ENCODE measurements at regions not wholly inside any gene's neighbourhood (a gene's known extent, or its start where the extent isn't known, plus 50 kb on each side); places are given as distances from the start of the nearest gene placed in this dataset.
"Not testable (repeated sequence)": the region's sequence is repeated elsewhere in the genome, so short reads cannot be mapped to it uniquely, and the experiment has no call there.

- TF ChIP-seq GATA2 (CRISPR knock-in tag; IDR thresholded peaks at IDR 0.05) = no peak
- TF ChIP-seq ELF1 (IDR thresholded peaks at IDR 0.05) = no peak
- TF ChIP-seq SIN3A (IDR thresholded peaks at IDR 0.05; ENCODE audit: borderline replicate concordance, low read depth, low read length) = no peak
- no peak for TF ChIP-seq FOSL2 (IDR thresholded peaks at IDR 0.05; ENCODE audit: borderline replicate concordance, low read depth)
- no peak for TF ChIP-seq RXRA (IDR thresholded peaks at IDR 0.05; ENCODE audit: borderline replicate concordance, low read depth)
- no peak for TF ChIP-seq MEF2A (IDR thresholded peaks at IDR 0.05; ENCODE audit: borderline replicate concordance, low read depth)
- no peaks in the 10 kb centered on the region for H3F3A ChIP-seq (replicated peaks; ENCODE audit: insufficient read depth)
- POLR2A ChIA-PET = no interaction called here
These were observed 56.8 kb upstream of the TFRC start for GRCh38 chr3:196138482-196139254.

GRCh38 chr3:196136640-196136989 is 54.7 kb upstream of the TFRC start:
- CTCF ChIA-PET; H3K36me3 ChIP-seq (replicated peaks in 1 of 2; ENCODE audit: control insufficient read depth in 1 of 2, insufficient read depth in 2 of 2, low read length in 1 of 2); H3K4me3 ChIP-seq (ENCODE audit: low read depth in 2 of 2, low read length in 1 of 2); H3K9me3 ChIP-seq; H3K9ac ChIP-seq; DNase-seq; POLR2A ChIA-PET; H3K27ac ChIP-seq (ENCODE audit: low read depth in 2 of 2, low read length in 1 of 2); H3K9me2 ChIP-seq; H3K4me2 ChIP-seq; H2AFZ ChIP-seq (ENCODE audit: low read depth); H3F3A ChIP-seq (replicated peaks; ENCODE audit: insufficient read depth); H3K4me1 ChIP-seq (ENCODE audit: control insufficient read depth in 1 of 2, insufficient read depth in 2 of 2, low read depth in 1 of 2, low read length in 1 of 2); H4K20me1 ChIP-seq (ENCODE audit: insufficient read depth); H3K27me3 ChIP-seq (ENCODE audit: insufficient read depth); H3K79me2 ChIP-seq (ENCODE audit: insufficient read depth): not testable (repeated sequence)
- 85% methylated on average over 9 of the region's 9 CpGs for WGBS (ENCODE audit: low lambda C conversion rate)

More at GRCh38 chr3:196138482-196139254, 56.8 kb upstream of the TFRC start:
- Histone ChIP-seq H2AFZ (ENCODE audit: low read depth) (no peak overlapping the region), H3K4me3 (ENCODE audit: low read depth in 2 of 2, low read length in 1 of 2) (no peak overlapping the region), H3K36me3 (replicated peaks in 1 of 2; ENCODE audit: control insufficient read depth in 1 of 2, insufficient read depth in 2 of 2, low read length in 1 of 2) (no peaks in the 10 kb centered on the region), H3K9ac (no peak overlapping the region), H4K20me1 (ENCODE audit: insufficient read depth) (no peaks in the 10 kb centered on the region), H3K27ac (ENCODE audit: low read depth in 2 of 2, low read length in 1 of 2) (no peak overlapping the region), H3K4me1 (ENCODE audit: control insufficient read depth in 1 of 2, insufficient read depth in 2 of 2, low read depth in 1 of 2, low read length in 1 of 2) (peaks cover 0 to 7% of the 10 kb centered on the region in 2 experiments; a peak in 2 of 4 replicates), H3K79me2 (ENCODE audit: insufficient read depth) (no peaks in the 10 kb centered on the region), H3K27me3 (ENCODE audit: insufficient read depth) (no peaks in the 10 kb centered on the region), H3K9me3 (no peaks in the 10 kb centered on the region), H3K4me2 (no peak overlapping the region), H3K9me2 (no peaks in the 10 kb centered on the region)
- 76% methylated on average over 12 of the region's 12 CpGs for WGBS (ENCODE audit: low lambda C conversion rate)
- CTCF ChIA-PET = interaction anchor here (1.2 to 1.7 kb wide), 3 partner anchors 21 to 65 kb away, joined by 4 to 5 read pairs (median 5); no protein-coding TSS in a partner anchor
- DNase-seq = peak; percentile 42

- Histone ChIP-seq H3F3A (replicated peaks; ENCODE audit: insufficient read depth) (no peaks in the 10 kb centered on the region), H3K4me1 (ENCODE audit: control insufficient read depth in 1 of 2, insufficient read depth in 2 of 2, low read depth in 1 of 2, low read length in 1 of 2) (peaks cover 0 to 7% of the 10 kb centered on the region in 2 experiments; a peak in 2 of 4 replicates), H3K27me3 (ENCODE audit: insufficient read depth) (no peaks in the 10 kb centered on the region), H3K79me2 (ENCODE audit: insufficient read depth) (no peaks in the 10 kb centered on the region), H3K9me2 (no peaks in the 10 kb centered on the region), H3K9me3 (no peaks in the 10 kb centered on the region), H3K4me2 (no peak overlapping the region), H2AFZ (ENCODE audit: low read depth) (no peak overlapping the region), H3K9ac (no peak overlapping the region), H3K27ac (ENCODE audit: low read depth in 2 of 2, low read length in 1 of 2) (no peak overlapping the region), H3K4me3 (ENCODE audit: low read depth in 2 of 2, low read length in 1 of 2) (no peak overlapping the region), H3K36me3 (replicated peaks in 1 of 2; ENCODE audit: control insufficient read depth in 1 of 2, insufficient read depth in 2 of 2, low read length in 1 of 2) (no peaks in the 10 kb centered on the region), H4K20me1 (ENCODE audit: insufficient read depth) (no peaks in the 10 kb centered on the region)
- CTCF ChIA-PET = no interaction called here
- no peak for TF ChIP-seq TAF1 (IDR thresholded peaks at IDR 0.05; ENCODE audit: borderline replicate concordance, low read depth, low read length)
- no peak for TF ChIP-seq IRF3 (IDR thresholded peaks at IDR 0.05; ENCODE audit: low read depth, low read length)
- no peak for TF ChIP-seq NRF1 (IDR thresholded peaks at IDR 0.05; ENCODE audit: low read depth, low read length)
- TF ChIP-seq EZH2phosphoT487 (IDR thresholded peaks at IDR 0.05; ENCODE audit: borderline replicate concordance, low read depth) = no peak
- TF ChIP-seq ZBTB33 (IDR thresholded peaks at IDR 0.05; ENCODE audit: borderline replicate concordance, low read depth) = no peak
- TF ChIP-seq RXRA (IDR thresholded peaks at IDR 0.05; ENCODE audit: borderline replicate concordance, low read depth) = no peak
- DNase-seq = no peak
- WGBS (ENCODE audit: low lambda C conversion rate) = 52% methylated on average over 11 of the region's 12 CpGs
- POLR2A ChIA-PET = no interaction called here
These were observed 54.1 kb upstream of the TFRC start for GRCh38 chr3:196135693-196136639.
